GM18520 (cell line): ENCODE measurements at regions not wholly inside any gene's neighbourhood (a gene's known extent, or its start where the extent isn't known, plus 50 kb on each side); places are given as distances from the start of the nearest gene placed in this dataset.
"Not testable (repeated sequence)": the region's sequence is repeated elsewhere in the genome, so short reads cannot be mapped to it uniquely, and the experiment has no call there.

Experiments
- ATAC-seq: cut with Tn5 transposase; IDR thresholded peaks from one replicate; pipeline ENCODE4 v1.9.1; 2021; ENCODE audit not compliant: unreplicated experiment

GRCh38 chr5:145660897-145661640 is 174.1 kb downstream of the PRELID2 start:
- ATAC-seq: no peak

DNA sequence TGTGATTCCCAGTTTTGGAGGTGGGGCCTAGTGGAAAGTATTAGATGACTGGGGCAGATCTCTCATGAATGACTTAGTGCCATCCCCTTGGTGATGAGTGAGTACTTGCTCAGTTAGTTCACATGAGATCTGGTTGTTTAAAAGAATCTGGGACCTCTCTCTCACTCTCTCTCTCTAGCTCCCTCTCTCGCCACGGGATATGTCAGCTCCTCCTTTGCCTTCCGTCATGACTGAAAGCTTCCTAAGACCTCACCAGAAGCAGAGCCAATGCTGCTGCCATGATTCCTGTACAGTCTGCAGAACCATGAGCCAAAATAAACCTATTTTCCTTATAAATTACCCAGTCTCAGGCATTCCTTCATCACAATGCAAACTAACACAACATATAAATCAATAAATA is 176.7 kb downstream of the PRELID2 start:
- no peak for ATAC-seq

DNA sequence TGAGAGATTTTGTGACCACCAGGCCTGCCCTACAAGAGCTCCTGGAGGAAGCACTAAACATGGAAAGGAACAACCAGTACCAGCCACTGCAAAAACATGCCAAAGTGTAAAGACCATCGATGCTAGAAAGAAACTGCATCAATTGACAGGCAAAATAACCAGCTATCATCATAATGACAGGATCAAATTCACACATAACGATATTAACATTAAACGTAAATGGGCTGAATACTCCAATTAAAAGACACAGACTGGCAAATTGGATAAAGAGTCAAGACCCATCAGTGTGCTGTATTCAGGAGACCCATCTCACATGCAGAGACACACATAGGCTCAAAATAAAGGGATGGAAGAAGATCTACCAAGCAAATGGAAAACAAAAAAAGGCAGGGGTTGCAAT is 182.4 kb downstream of the PRELID2 start:
- ATAC-seq: not testable (repeated sequence)

- not testable (repeated sequence) for ATAC-seq
Observed at GRCh38 chr5:145647137-145647536, 188.0 kb downstream of the PRELID2 start.

- not testable (repeated sequence) for ATAC-seq
Observed at GRCh38 chr5:145643214-145643613, 191.9 kb downstream of the PRELID2 start.

DNA sequence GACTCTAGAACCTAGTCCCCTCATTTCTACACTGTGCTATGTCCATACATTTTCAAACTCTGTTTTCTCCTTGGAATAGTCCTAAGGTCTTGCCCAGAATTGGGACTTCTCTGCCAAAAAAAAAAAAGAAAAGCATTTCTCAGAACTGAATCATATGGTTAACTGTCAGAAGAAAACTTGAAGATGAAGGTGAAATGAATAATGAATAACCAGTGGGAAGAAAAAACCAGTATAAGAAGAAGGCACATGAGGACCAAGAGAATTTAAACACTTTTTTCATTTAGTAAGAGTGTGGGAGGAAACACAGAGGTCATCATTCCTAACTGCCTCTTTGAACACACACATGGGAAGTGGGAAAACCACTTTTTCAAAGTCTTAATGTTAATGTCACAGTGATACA is 197.7 kb downstream of the PRELID2 start:
- ATAC-seq: no peak

DNA sequence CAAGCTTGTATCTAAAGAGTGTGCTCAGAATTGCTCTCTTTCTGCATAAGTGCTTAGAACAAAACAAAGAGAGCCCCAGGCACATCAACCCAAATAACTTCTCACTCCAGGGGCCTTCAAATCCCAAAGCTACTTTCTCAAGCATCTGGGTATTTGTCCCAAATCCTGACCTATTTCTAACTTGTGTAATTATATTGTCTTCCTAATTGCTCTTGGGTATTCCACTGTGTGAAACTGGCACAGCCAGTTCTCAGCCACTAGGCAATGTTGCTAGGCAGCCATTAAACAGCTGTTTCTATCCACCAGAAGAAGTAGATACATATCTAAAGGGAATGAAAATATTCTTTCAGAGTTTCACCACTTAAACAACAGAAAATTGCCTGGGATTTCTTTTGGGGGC is 198.8 kb downstream of the PRELID2 start:
- no peak for ATAC-seq

DNA sequence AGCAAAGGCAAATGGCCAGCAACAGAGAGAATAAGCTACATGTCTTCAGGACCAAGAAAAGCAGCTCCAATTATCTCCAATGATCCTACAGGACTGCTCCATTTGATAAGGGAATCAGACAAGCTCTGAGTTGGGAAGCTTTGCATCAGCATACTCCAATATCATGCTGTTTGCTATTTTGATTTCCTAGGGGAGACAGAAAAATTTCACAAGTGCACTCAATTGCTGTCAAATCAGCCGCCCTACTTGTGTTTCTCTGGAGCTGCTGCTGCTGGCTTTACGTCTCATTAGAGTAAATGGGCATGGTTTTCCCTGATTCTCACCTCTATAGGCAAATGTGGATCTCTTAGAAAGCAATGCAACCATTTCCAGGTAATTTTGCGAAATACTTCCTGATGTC is 201.7 kb downstream of the PRELID2 start:
- ATAC-seq: no peak

DNA sequence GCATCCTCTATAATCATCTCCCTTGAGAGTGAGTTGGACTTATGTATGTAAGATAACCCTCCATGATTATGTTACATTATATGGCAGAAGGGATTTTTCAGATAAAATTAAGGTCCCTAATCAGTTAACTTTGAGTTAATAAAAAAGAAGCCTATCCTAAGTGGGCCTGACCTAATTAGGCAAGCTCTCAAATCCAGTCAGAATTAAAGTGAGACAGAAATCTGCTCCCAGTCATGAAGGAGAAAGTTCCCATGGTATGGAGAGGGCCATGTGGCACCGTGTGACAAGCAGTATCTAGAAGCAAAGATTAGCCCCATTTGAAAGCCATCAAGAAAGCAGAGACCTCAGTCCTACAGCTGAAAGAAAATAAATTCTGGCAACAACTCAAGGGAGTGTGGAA is 202.4 kb downstream of the PRELID2 start:
- ATAC-seq: no peak

- ATAC-seq: no peak
Observed at GRCh38 chr5:145629047-145629446, 206.1 kb downstream of the PRELID2 start.

GRCh38 chr5:145628525-145628924 is 206.6 kb downstream of the PRELID2 start:
- ATAC-seq: no peak

- no peak for ATAC-seq
Observed at GRCh38 chr5:145619806-145620310, 215.3 kb downstream of the PRELID2 start.

DNA sequence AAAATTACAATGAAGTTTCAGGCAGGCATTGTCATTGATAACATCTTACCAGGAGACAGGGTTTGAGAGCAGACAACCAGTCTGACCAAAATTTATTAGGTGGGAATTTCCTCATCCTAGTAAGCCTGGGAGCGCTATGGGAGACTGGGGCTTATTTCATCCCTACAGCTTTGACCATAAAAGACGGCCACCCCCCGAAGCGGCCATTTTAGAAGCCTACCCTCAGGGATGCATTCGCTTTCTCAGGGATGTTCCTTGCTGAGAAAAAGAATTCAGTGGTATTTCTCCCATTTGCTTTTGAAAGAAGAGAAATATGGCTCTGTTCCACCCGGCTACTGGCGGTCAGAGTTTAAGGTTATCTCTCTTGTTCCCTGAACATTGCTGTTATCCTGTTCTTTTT is 218.4 kb downstream of the PRELID2 start:
- not testable (repeated sequence) for ATAC-seq

DNA sequence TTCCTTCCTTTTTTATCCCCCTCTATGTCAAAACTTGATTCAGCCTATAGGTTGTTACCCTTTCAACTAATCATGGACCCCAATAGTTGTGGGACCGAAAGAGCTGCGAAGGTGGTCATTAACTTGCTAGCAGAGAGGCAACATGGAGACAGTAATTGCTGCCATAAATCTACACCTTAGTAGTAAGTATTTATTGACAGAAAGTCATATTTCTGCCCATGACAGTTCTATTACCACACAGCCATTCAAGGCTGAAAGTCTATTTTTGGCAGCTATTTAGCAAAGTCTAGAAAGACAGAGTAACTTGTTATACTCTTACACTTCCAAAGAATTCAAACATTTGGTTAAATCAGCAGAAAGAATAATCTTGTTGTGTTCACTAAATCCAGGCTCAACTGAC is 236.2 kb downstream of the PRELID2 start:
- no peak for ATAC-seq

DNA sequence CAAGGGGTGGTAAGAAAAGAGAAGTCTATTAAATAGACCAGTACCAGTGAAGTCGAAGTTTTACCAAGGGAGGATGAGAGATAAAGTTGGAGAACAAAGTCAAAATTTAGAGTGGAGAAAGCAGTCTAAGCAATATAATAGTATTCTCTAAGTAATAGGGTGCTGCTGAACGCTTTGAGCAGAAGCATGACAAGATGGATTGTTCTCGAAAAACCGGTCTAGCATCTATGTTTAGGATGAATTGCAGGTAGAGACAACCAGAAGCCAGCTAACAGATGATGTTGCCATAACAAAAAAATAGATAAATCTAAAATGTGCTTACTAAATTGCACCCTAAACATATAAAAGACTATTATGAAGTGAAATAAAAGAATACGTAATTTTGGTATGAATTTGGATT is 237.0 kb downstream of the PRELID2 start:
- no peak for ATAC-seq

GRCh38 chr5:145591578-145591977 is 243.6 kb downstream of the PRELID2 start:
- no peak for ATAC-seq

GRCh38 chr5:145589063-145589462 is 246.1 kb downstream of the PRELID2 start:
- ATAC-seq: no peak

DNA sequence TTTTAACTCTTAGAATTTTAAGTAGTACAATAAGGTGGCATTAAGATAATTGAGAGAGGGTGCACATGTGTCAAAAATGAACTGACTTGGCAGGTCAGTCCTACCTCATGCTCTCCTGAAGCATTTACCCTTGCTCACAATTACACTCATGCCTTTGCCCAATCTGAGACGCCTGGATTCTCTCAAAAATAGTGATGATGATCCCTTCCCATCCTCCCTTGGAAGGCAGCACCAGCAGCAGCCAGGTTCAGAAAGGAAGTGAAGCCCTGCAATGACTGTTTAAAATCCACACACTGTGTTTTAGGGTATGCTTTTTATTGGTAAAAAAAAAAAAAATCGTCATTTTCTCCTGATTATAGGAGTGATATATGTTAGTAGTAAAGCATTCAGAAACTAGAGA is 246.6 kb downstream of the PRELID2 start:
- ATAC-seq: no peak

DNA sequence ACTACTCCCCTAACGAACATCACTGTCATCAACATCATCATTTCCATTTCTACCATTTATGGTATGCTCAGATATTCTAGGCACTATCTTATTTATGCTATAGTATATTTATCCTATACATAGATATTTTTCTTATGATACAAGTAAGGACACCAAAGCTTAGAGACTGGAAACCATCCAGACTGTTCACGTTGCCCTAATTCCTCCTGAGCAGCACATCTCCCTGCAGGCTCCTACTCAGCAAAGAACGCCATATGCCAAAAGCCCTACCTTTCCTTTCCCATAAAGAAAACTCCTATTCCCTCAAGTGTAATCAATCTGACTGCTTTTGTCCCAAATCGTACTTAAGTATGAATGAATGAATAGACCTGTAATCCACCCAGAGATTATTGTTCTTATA is 247.0 kb downstream of the PRELID2 start:
- no peak for ATAC-seq

- ATAC-seq: no peak
Observed at GRCh38 chr5:145587710-145588109, 247.4 kb downstream of the PRELID2 start.

- ATAC-seq: no peak
Observed at GRCh38 chr5:145587308-145587672, 247.9 kb downstream of the PRELID2 start.

DNA sequence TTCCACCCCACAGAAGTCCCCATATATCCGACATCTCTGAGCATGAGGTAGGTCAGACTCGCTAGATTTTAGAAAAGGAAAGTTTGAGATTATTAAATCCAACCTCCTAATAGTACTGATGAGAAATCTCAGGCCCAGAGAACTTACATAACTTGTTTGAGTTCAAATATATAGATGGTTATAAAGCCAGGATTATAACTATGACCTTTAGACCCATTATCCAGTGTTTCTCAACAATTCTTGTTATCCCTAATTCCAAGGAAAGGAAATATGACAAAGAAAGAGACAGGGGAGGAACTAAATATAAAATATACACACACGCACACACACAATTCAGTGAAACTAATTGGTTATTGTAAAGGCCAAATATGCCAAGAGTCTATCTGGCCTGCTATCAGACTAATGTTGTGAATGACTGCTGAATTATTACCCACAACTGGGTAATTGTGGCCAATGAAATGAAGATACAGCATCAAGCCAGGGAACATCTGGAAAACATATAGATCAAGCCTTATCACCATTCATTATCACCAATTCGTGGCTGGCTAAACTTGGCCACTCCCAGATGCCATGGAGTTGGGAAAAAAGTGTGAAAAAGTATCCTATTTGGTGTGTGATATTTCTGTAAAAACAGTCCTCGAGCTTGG is 248.4 kb downstream of the PRELID2 start:
- no peak for ATAC-seq
